ENCODE measurements at regions not wholly inside any gene's neighbourhood (a gene's known extent, or its start where the extent isn't known, plus 50 kb on each side); places are given as distances from the start of the nearest gene placed in this dataset.

DNA sequence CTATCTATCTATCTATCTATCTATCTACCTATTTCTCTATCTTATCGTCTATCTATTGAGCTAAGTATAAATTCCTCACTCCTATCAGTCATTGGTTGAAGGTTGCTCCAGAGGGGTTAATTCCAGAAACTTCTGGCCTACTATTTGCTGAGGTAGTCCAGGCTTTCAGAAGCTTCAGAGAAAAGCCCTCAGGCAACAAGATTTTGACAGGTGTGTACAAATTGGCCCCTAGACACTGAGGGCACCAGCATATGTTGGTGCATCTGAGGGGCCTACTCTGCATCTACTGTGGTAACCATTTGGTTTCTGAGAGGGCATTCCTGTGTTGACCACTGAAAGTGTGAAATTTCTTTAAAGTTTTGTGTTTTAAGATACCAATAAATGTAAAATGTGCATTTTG lies 265.2 kb upstream of the B3GALT2 start:
- TF ChIP-seq, protein P1, sequence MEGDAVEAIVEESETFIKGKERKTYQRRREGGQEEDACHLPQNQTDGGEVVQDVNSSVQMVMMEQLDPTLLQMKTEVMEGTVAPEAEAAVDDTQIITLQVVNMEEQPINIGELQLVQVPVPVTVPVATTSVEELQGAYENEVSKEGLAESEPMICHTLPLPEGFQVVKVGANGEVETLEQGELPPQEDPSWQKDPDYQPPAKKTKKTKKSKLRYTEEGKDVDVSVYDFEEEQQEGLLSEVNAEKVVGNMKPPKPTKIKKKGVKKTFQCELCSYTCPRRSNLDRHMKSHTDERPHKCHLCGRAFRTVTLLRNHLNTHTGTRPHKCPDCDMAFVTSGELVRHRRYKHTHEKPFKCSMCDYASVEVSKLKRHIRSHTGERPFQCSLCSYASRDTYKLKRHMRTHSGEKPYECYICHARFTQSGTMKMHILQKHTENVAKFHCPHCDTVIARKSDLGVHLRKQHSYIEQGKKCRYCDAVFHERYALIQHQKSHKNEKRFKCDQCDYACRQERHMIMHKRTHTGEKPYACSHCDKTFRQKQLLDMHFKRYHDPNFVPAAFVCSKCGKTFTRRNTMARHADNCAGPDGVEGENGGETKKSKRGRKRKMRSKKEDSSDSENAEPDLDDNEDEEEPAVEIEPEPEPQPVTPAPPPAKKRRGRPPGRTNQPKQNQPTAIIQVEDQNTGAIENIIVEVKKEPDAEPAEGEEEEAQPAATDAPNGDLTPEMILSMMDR (IDR thresholded peaks at IDR 0.05 in 4 of 5, conservative IDR thresholded peaks at IDR 0.05 in 1 of 5): no peak
- TF ChIP-seq POLR2A (IDR thresholded peaks at IDR 0.05): no peak
